ENCODE measurements at regions not wholly inside any gene's neighbourhood (a gene's known extent, or its start where the extent isn't known, plus 50 kb on each side); places are given as distances from the start of the nearest gene placed in this dataset.

DNA sequence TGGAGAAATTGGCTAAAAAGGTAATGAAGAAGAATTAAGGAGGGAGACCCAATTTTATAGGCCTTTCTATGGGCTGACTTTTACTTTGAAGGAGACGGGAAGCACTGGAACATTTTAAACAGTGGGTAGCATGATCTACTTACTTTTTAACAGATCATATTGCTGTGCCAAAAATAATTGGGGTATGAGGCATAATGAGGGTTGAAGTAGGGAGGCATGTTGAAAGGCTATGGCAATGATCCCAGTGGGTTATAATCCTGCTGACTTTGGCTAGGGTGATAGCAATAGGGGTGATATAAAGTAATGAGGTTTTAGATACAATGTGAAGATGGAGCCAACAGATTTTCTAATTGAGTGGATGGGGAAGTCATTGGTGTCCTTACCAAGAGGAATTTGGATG is 73.2 kb downstream of the GPR37 start:
- DNase-seq, result no peak

DNA sequence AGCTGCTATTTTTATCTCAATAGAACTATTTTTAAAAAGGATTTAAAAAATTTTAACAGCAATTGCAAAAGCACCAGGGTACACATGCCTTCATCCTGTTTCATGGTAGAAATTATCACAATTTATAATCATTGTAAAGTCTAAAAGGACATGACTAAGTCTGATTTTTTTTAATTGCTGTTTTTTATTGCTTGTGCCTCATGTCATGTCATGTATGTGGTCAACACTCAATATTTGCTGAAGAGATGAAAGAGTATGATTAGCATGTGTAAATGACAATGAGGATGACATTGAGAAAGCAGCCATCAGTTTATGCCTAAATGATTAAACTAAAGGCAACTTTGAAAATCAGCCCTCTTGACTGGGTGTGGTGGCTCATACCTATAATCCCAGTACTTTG is 74.8 kb downstream of the GPR37 start:
- no peak for DNase-seq

DNA sequence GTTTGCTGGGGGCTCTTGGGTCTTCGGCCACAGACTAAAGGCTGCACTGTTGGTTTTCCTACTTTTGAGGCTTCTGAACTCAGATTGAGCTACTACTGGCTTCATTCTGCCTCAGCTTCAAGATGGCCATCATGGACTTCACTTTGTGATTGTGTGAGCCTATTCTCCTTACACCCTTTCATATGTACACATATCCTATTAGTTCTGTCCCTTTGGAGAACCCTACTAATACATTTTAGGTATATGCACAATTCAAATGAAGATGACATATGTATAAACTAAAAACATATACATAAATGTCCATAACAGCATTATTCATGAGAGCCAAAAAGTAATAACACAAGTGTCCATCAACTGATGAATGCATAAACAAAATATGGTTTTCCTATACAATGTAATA is 75.7 kb downstream of the GPR37 start:
- DNase-seq, result no peak

DNA sequence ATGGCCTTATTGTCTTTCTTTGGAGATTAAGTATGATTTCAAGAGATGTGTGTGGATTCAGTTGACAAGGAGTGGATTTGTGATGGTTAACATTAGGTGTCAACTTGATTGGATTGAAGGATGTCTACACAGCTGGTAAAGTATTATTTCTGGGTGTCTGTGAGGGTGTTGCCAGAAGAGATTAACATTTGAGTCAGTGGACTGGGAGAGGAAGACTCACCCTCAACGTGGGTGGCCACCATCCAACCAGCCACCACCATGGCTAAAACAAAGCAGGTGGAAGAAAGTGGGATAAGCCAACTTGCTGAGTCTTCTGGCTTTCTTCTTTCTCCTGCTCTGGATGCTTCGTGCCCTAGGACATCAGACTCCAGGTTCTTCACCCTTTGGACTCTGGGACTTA is 76.1 kb downstream of the GPR37 start:
- DNase-seq, result no peak

DNA sequence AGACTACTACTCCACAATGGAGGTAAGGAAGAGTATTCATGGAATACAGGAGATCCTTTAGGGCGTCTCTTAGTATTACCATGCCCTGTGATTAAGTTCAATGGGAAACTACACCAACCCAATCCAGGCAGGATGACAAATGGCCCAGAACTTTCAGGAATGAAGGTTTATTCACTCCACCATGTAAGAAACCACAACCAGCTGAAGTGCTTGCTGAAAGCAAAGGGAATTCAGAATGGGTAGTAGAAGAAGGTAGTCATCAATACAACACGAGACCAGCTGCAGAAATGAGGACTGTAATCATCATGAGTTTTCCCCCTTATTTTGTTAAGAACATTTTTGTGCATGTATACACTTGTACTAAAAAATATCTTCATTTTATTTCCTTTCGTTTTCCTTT is 76.6 kb downstream of the GPR37 start:
- DNase-seq, result no peak

DNA sequence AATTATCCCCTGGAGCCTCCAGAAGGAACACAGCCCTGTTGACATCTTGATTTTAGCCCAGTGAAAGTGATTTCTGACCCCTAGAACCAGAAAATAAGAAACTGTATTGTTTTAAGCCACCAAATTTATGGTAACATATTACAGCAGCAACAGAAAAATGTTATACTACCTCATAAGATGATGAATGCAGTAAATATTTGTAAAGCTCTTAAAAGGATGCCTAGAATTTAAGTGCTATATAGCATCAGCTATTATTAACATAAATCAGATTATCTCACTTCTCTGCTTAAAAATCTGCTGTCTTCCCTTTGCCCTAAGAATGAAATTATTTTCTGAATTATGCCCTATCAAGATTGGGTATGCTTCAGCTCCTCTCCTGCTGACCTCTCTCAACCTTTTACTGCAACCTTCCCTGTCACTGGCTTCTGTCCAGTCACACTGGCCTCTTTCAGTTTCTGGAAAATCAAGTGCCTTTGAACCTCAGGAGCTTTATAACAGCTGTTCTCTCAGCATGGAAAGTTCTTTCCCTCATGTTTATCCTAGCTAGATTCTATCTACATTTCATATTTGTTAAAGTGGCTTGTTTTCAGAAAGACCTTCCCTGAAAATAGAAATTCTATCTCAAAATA is 78.9 kb downstream of the GPR37 start:
- DNase-seq, result no peak

DNA sequence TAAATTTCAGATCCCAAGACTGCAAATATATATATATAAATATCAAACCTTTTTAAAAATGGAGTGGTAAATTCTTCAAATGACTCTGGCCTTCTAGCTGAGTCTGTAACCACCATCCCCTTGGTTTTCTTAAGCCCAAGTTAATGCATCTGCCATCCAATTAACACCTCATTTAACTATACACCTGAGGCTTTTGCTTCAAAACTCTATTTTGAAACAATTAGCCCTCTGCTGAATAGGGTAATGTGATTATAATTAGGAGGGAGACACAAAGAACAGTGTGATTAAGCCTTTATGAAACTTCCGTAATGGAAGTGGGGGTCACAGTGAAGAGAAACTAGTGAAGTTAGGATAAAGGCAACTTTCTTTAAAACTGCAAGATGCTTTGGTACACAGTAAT is 83.6 kb downstream of the GPR37 start:
- DNase-seq, result no peak

DNA sequence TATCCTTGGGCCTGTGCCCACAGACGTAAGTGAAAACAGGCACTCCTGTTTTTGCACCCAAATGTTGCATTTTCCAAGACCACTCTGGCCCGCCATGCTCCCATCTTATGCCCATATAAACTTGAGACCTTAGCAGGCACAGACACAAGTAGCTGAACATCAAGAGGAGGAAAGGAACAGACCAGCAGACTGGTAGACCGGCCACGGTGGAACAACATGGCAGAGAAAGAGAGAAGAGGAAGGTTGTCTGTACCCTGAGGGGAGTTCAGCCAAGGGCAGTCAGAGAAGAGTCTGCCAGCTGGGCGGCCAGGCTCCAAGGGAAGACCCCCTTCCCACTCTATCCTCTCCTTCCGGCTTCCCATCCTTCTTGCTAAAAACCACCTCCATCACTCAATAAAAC is 85.3 kb downstream of the GPR37 start:
- DNase-seq, result no peak

DNA sequence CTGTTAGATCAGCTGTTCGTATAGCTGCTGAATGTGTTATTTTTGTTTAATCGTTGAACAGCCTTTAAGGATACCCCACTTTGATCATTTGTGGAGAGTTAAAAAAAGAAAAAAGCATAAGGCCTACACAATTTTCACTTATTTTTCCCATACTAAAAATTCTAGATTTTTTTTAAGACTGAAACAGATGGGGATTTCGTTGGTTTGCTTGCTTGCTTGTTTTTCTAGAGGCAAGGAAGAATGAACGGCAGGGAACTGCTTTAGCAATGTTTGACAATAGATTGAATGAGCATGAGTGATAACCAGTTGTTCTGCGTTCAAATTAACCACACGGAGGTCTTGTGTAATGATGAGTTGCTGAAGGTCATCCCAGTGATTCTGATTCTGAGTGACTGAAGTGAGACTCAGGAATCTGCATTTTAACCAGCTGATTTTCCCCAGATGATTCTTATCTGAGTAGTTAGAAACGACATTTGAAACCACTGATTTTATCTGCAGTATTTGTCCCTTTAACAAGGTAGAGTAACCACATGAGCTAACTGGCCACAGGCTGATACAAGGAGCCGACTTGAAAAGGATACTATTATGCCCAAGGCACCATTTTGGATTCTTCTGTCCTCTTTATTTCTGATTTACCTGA is 85.9 kb downstream of the GPR37 start:
- DNase-seq, result no peak

DNA sequence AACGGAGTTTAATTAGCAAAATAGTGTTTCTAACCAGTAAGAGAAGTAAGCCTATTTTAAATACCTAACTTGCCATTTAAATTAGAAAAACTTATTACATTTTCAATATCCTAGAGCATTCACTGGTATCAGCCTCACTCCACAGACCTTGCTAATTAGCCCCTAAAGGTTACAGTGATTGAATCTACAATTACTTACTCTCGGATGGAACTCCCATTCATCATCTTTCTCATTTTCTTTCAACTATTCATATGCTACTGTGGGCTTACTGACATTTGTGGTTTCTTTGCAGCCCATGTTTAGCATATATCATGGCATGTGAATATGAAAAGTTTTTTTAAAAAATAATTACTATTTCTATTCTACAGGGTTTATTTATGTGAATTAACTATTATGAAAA is 86.4 kb downstream of the GPR37 start:
- DNase-seq, result no peak

DNA sequence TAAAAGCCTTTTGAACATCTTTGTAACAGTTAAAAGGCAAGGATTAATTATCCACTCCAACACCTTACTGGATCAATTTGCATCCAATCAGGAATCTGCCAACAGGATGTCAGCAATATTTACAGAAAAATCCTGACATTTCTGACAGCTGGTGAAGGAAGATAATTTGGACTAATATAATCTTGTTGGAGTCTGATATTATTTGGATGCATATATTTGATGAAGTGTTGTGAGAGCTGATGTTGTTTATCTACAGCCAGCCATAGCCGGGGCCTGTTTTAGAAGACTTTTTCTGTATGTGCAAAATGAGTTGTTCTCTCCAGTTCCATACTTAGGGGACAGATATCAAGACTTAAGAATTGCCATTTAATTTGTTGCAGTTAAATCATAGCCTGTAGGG is 91.1 kb downstream of the GPR37 start:
- DNase-seq, result no peak

DNA sequence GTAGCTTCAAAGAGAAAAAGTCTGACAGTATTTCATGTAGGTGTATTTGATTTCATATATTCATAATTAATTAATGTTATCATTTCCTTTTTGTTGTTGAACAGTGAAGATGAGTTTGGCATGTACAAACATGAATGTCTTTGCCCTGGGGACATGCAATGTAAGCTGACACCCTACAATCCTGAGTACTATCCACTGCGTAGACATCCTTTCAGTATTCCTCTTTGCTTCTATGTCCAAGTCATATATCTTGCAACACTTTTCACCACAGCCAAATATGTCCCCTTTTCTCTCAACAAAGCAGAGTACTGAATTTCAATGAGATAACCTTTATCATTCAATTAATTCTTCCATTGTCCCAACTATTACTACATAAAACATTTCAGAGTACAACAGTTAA is 93.6 kb downstream of the GPR37 start:
- no peak for DNase-seq

DNA sequence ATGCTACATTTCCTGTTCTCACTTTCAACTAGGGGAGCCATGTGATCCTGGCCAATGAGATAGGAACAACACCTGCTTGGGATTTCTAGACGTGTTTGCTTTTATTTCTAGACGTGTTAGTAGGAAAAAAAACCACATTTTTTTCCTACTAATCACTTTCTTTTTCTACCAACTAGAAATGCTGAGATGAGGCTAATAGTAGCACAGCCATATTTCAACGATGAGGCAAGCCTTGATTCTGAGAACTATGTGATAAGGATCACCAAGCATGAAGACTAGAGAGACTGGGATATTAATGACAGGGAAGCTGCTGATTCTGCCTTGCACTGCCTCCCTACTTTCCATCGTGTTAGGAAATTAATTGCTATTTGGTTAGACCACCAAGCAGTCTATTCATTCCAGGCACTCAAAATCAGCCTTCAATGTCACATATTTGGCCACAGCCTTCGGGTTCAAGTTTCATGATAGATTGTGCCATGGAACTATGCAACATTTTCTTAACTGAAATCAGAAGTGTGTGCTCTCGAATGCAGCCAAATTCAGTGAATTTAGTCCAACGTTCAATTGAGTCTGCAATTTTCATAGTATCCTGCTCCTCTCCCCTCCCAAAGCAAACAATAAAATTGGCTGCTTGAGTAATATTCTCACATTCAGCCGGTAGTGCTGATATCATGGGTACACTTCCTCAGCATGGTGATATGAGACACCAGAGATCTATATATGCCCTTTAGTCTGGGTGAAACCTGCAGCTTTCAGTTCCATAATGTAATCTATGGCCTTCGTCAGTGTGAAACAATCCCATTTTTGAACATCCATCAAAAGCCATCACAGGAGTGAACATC is 98.1 kb downstream of the GPR37 start:
- no peak for DNase-seq

DNA sequence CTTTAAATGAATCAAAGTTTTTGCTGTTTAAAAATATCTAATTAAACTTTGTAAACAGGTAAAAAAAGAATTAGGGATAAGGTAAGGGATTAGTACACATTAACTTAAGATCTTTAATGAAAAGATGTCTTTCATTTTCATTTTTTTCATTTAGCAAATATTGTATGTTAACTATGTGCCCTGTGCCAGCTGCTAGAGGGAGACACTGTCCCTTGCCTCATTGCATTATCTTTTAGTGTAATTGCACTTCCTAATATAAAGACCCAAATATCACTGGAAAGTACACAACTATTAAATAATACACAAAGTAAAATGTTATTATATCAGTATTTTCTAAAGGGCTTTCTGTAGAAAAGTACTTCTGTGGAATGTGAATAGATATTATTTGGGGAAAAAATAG is 102.7 kb downstream of the GPR37 start:
- no peak for DNase-seq

DNA sequence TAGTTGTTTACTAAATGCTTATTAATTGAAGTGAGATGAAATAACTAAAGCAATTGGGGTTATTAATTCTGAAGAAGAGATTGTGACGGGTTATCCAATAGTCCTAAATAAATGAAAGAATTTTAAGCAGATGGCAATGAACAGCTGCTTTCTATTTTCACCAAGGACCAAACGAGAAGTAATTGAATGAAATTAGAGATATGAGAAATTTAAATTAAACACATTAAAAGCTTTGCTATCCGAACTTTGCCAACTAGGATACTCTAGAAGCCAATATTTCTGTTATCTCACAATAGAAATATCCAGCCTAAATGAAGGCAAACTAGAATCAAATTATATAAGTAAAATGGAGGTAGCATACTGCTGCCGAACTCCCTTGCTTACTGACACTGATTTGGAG is 103.2 kb downstream of the GPR37 start:
- no peak for DNase-seq

DNA sequence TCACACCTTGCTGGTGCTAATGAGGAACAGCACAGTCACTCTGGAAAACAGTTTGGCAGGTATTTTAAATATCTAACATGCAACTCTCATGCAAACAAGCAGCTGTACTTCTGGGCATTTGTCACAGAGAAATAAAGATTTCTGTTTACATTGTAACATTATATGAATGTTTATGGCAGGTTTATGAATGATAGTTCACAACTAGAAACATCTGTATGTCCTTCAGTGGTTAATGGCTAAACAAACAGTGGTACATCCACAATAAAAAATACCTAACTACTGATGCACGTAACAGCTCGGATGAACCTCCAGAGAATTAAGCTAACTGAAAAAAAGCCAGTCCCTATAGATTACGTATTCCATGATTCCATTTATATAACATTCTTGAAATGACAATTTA is 109.6 kb downstream of the GPR37 start:
- DNase-seq, result peak; percentile 39

DNA sequence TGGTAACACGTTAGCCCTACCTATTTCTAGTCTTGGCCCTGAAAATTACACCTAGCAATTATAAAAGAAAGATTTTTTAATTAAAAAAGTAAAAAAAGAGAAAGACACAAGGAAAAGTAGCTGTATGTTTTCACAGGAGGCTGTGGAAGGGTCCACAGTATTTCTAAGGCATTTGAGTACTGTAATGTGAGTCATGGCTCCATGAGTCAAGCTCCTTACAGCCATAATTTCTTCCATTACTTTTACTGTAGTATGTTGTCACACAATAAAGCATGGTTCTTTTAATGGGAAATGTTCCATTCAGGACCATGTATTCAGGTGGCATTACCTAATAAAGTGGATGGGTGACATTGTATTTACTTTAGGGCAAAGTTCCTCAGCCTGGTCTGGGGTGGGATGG is 113.4 kb downstream of the GPR37 start:
- DNase-seq, result no peak

DNA sequence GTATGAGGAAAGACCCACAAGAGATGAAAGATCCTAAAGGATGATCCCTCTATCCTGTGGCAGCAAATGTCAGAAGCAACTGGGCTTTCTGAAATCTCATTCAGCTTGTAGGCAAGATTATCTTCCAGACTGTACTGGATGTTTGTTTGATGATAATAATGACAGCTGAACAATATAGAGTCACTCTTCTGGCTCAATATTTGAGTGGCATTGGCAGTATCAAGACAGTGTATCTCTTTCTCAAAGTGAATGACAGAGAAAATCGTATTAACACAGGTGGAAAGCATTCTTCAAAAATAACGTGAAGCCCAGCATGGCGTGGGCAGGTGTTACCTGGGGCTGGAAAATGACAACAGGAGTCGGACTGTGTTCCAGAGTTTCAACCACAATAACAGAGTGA is 114.5 kb downstream of the GPR37 start:
- no peak for DNase-seq

DNA sequence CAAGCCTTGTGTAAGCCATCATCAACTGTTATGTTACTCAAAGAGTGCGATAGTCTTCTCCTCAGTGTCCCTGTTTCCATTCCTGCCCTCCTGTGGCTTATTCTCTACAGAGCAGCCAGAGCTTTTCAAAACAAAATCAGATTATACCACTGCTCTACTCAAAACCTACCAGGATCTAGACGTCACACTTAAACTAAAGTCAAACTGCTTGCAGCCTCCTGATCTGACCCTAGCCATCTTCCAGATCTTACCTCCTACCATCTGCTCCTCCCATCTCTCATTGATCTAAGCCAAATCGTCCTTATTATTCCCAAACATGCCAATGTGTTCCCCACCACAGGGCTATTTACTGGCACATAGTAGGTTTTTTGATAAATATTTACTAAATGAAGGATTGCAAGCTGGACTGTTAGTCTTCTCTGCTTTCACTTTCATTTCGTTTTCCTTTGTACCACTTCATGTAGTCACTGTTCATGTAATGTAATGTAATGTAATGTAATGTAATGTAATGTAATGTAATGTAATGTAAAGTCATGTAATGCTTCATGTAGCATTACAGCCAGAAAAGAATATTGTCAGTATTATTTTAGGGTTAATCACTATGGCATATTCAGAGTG is 116.1 kb downstream of the GPR37 start:
- no peak for DNase-seq

DNA sequence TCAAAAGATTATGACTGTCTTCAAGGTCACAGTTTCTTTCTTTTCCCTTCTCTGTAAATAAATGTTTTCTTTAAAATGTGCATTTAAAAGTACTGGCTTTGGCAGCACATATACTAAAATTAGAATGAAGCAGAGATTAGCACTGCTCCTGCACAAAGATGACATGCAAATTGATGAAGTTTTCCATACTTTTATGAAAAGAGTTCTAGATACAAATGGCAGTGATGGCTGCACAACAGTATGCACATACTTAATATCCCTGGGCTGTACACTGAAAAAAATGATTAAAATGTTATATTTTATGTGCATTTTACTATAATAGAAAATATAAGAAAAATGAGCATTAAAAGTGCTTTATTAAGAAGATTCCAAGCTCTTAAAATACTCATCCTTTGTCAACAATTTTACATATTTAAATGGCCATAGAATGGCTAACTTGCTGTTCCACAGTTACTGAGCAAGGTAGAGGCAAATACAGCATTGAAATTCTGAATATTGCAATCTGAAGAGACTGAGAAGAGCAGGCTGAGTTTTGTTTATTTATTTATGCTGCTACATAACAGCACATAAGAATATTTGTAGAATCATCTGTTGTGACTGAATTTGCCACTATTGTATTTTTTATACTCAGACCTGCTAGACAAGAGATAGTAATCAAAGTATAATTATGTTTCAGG is 117.8 kb downstream of the GPR37 start:
- DNase-seq, result no peak

DNA sequence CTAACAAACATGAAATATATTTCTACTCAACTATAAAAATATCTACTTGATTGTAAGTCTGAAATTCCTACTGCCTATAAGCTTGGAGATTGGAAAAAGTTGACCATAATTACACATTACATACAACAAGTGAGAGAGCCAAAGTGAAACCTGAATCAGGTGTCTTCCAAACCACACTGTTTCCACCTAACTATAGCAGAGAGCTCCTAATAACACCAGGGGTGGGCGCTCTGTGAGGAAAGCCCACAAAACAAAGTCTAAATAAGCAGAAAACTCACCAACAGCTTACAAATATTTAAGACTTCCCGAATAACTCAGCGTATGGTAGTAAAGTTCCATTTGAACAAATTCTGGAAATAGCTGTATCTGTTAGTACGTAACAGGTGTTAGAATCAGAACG is 119.9 kb downstream of the GPR37 start:
- DNase-seq, result no peak

DNA sequence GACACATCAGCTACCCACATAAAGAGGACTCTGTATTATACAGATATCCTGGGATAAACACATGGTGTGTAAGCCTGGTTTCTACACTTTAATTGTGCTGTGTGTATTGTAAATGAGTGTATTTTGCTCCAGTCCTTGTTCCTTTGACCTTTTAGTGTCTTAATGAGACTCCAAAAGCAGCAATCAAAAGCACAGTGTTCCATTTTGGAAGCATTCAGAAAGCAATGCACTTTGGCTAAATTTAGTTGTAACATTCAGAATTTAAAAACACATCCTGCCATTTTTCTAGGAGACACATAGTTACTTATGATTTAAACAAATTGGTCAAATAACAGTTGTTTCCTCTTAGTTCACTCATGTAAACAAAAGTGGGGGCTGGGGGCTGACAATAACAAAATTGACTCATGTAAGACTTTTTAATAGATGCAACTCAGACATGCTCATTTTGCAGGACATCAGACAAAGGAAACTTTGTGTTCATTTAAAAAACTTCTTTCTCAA is 122.2 kb downstream of the GPR37 start:
- DNase-seq, result no peak

DNA sequence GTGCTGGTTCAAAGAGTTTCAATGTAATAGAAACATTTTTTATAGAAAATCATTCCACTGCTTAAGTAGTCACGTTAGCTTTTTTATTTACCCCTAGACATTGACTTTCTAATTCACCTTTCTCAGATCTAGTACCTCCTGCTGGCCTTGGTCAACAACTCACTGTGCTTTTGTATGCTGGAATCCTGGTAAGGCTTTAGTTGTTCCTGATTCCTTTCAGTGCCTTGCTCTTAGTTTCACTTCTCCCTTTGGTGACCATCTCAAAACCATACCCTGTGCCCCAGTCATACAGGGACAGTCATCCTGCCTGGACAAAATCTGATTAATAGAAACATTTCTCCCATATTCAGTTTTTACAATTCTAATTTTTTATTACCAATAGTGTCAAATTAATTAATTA is 130.2 kb downstream of the GPR37 start:
- DNase-seq, result no peak
